Gastrocnemius medialis (tissue), 4 donors: ENCODE measurements at regions not wholly inside any gene's neighbourhood (a gene's known extent, or its start where the extent isn't known, plus 50 kb on each side); places are given as distances from the start of the nearest gene placed in this dataset.

Experiments used
- CTCF ChIP-seq, 5 experiments: fragments of 450-650 bp in 3 of 5; fragments of 200-600 bp in 2 of 5; sonication (generic) in 2 of 5; IDR thresholded peaks in 4 of 5; conservative IDR thresholded peaks in 1 of 5; 1 replicate in 4 of 5; 2 replicates in 1 of 5; pipeline ENCODE4 v1.5.1; 2016 to 2019; ENCODE audit warnings: antibody characterized with exemption in 5 of 5, mild to moderate bottlenecking in 3 of 5, moderate library complexity in 3 of 5
- POLR2A ChIP-seq, 2 donors: fragments of 450-650 bp; IDR thresholded peaks; one replicate each; pipeline ENCODE4 v1.6.1; 2017; ENCODE audit warnings: antibody characterized with exemption in 2 of 2, mild to moderate bottlenecking in 2 of 2, moderate library complexity in 2 of 2

DNA sequence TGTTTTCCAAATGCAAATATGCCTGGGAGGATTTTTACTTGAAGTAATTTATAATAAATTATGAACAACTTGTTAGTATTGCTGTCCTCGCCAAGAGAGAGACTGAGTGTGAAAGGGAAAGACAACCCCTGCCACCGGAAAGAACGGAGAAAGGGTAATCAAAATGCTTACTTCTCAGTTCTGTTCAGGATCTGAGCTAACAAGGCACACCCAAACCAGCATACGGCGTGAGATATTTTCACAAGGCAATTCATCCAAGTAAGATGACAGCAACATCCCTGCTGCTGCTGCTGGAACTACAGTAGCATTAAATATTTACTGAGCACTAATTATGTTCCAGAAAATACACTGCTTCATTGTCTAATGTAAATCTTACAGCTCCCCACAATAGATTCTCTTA is 96.1 kb downstream of the KBTBD8 start:
- no peak for TF ChIP-seq CTCF (IDR thresholded peaks at IDR 0.05 in 4 of 5, conservative IDR thresholded peaks at IDR 0.05 in 1 of 5)
- no peak for TF ChIP-seq POLR2A (IDR thresholded peaks at IDR 0.05)
